ENCODE measurements at regions not wholly inside any gene's neighbourhood (a gene's known extent, or its start where the extent isn't known, plus 50 kb on each side); places are given as distances from the start of the nearest gene placed in this dataset.

GRCh38 chr6:134379076-134379475 lies 61.2 kb upstream of the SGK1 start:
- Histone ChIP-seq H3K4me1 (ENCODE audit: low read depth, poor library complexity, severe bottlenecking) (peaks cover 5% of the 10 kb centered on the region), H3K4me3 (IDR thresholded peaks at IDR 0.05; ENCODE audit: insufficient read depth, low read depth, low read length) (no peak overlapping the region), H4K20me1 (ENCODE audit: insufficient read depth) (no peaks in the 10 kb centered on the region), H3K4me2 (no peak overlapping the region), H3K27me3 (ENCODE audit: insufficient read depth, low read depth) (no peaks in the 10 kb centered on the region), H3K9ac (no peak overlapping the region), H3K79me2 (ENCODE audit: insufficient read depth, low read depth) (no peaks in the 10 kb centered on the region), H3K27ac (no peak overlapping the region), H3K36me3 (ENCODE audit: insufficient read depth) (no peaks in the 10 kb centered on the region), H2AFZ (ENCODE audit: low read depth) (no peak overlapping the region)
- no peak for TF ChIP-seq CTCF (conservative IDR thresholded peaks at IDR 0.05; ENCODE audit: low read depth, low read length)

GRCh38 chr6:134378426-134378825 lies 60.5 kb upstream of the SGK1 start:
- Histone ChIP-seq H3K36me3 (ENCODE audit: insufficient read depth) (no peaks in the 10 kb centered on the region), H3K27ac (no peak overlapping the region), H3K9ac (no peak overlapping the region), H4K20me1 (ENCODE audit: insufficient read depth) (no peaks in the 10 kb centered on the region), H3K4me1 (ENCODE audit: low read depth, poor library complexity, severe bottlenecking) (peaks cover 5% of the 10 kb centered on the region), H2AFZ (ENCODE audit: low read depth) (no peak overlapping the region), H3K4me2 (no peak overlapping the region), H3K79me2 (ENCODE audit: insufficient read depth, low read depth) (no peaks in the 10 kb centered on the region), H3K27me3 (ENCODE audit: insufficient read depth, low read depth) (no peaks in the 10 kb centered on the region), H3K4me3 (IDR thresholded peaks at IDR 0.05; ENCODE audit: insufficient read depth, low read depth, low read length) (no peak overlapping the region)
- TF ChIP-seq CTCF (conservative IDR thresholded peaks at IDR 0.05; ENCODE audit: low read depth, low read length): no peak

GRCh38 chr6:134376785-134377184 lies 58.9 kb upstream of the SGK1 start:
- Histone ChIP-seq H3K27ac (no peak overlapping the region), H3K4me1 (ENCODE audit: low read depth, poor library complexity, severe bottlenecking) (peaks cover 5% of the 10 kb centered on the region), H3K4me2 (no peak overlapping the region), H3K27me3 (ENCODE audit: insufficient read depth, low read depth) (no peaks in the 10 kb centered on the region), H3K9ac (no peak overlapping the region), H3K4me3 (IDR thresholded peaks at IDR 0.05; ENCODE audit: insufficient read depth, low read depth, low read length) (no peak overlapping the region), H3K36me3 (ENCODE audit: insufficient read depth) (no peaks in the 10 kb centered on the region), H3K79me2 (ENCODE audit: insufficient read depth, low read depth) (no peaks in the 10 kb centered on the region), H4K20me1 (ENCODE audit: insufficient read depth) (no peaks in the 10 kb centered on the region), H2AFZ (ENCODE audit: low read depth) (no peak overlapping the region)
- TF ChIP-seq CTCF (conservative IDR thresholded peaks at IDR 0.05; ENCODE audit: low read depth, low read length): no peak

- Histone ChIP-seq H3K27me3 (ENCODE audit: insufficient read depth, low read depth) (no peaks in the 10 kb centered on the region), H4K20me1 (ENCODE audit: insufficient read depth) (no peaks in the 10 kb centered on the region), H3K27ac (no peak overlapping the region), H2AFZ (ENCODE audit: low read depth) (no peak overlapping the region), H3K4me3 (IDR thresholded peaks at IDR 0.05; ENCODE audit: insufficient read depth, low read depth, low read length) (no peak overlapping the region), H3K36me3 (ENCODE audit: insufficient read depth) (no peaks in the 10 kb centered on the region), H3K79me2 (ENCODE audit: insufficient read depth, low read depth) (no peaks in the 10 kb centered on the region), H3K9ac (no peak overlapping the region), H3K4me2 (no peak overlapping the region), H3K4me1 (ENCODE audit: low read depth, poor library complexity, severe bottlenecking) (peaks cover 5% of the 10 kb centered on the region)
- no peak for TF ChIP-seq CTCF (conservative IDR thresholded peaks at IDR 0.05; ENCODE audit: low read depth, low read length)
These were observed 57.3 kb upstream of the SGK1 start for GRCh38 chr6:134375220-134375580.

Data from KMS-11 (cell line).